Natural killer cell treated with Interleukin-12 subunit alpha and Interleukin-12 subunit beta and Interleukin-15 and Interleukin-18, amount 100 ng/mL, for 72 hours (primary cell): ENCODE measurements at regions not wholly inside any gene's neighbourhood (a gene's known extent, or its start where the extent isn't known, plus 50 kb on each side); places are given as distances from the start of the nearest gene placed in this dataset.

Experiments
- ATAC-seq, 2 donors: fragments of 150-1000 bp; cut with Tn5 transposase in 1 of 2; sonication (Bioruptor Pico), chemical (Tn5 transposase) in 1 of 2; 2 replicates each; pipeline ENCODE4 v1.10.0; 2021
- DNase-seq: peaks from one replicate; pipeline ENCODE4 v3.0.0; 2022; ENCODE audit warnings: low spot score
- H3K27ac Mint-ChIP-seq, 2 donors: 1 replicate in 1 of 2; 2 replicates in 1 of 2; pipeline ENCODE4 v1.8.0; 2022; ENCODE audit warnings: mixed read lengths in 2 of 2, mild to moderate bottlenecking in 1 of 2, moderate library complexity in 1 of 2
- H3K27me3 Mint-ChIP-seq, 2 donors: 1 replicate in 1 of 2; 2 replicates in 1 of 2; pipeline ENCODE4 v1.8.0; 2022; ENCODE audit warnings: mixed read lengths in 2 of 2
- H3K36me3 Mint-ChIP-seq: one replicate; pipeline ENCODE4 v1.8.0; 2022; ENCODE audit warnings: mixed read lengths
- H3K4me1 Mint-ChIP-seq, 2 donors: 1 replicate in 1 of 2; 2 replicates in 1 of 2; pipeline ENCODE4 v1.8.0; 2022; ENCODE audit warnings: low read depth in 2 of 2, mixed read lengths in 2 of 2, mild to moderate bottlenecking in 1 of 2
- H3K4me3 Mint-ChIP-seq: one replicate; pipeline ENCODE4 v1.8.0; 2022; ENCODE audit warnings: mixed read lengths
- H3K9me3 Mint-ChIP-seq: 2 replicates; pipeline ENCODE4 v1.8.0; 2022; ENCODE audit warnings: mixed read lengths

DNA sequence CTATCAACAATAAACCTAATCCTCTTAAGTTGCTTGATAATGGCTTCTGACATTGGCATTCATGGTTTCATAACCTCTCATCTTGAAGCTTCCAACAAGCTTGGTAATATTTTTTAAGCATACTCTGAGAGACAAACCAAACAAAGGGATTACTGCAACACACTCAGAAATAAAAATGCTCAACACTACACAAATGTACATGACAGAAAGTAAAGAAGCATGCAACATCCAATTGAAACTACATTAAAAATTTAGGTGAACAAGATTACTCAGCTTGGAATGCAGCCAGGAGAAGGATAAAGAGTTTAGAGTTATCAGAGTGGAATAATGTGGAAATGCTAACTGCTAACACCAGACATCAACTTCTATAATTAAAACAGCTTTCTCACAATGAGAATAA is 1136.6 kb upstream of the PABPC4L start:
- no peak overlapping the region for H3K27ac Mint-ChIP-seq
- no peaks in the 10 kb centered on the region for H3K36me3 Mint-ChIP-seq
- H3K9me3 Mint-ChIP-seq, result peaks cover 6% of the 10 kb centered on the region
- H3K4me1 Mint-ChIP-seq, result no peaks in the 10 kb centered on the region
- no peak for ATAC-seq
- H3K27me3 Mint-ChIP-seq, result no peaks in the 10 kb centered on the region
- DNase-seq, result no peak
- H3K4me3 Mint-ChIP-seq, result no peak overlapping the region

- Mint-ChIP-seq H3K4me3 (no peak overlapping the region), H3K4me1 (no peaks in the 10 kb centered on the region), H3K9me3 (peaks cover 12% of the 10 kb centered on the region), H3K36me3 (peaks cover 6% of the 10 kb centered on the region), H3K27me3 (no peaks in the 10 kb centered on the region), H3K27ac (no peak overlapping the region)
- ATAC-seq (no peak), DNase-seq (no peak)
These were observed 1123.7 kb upstream of the PABPC4L start for GRCh38 chr4:135325264-135325663.

- H3K4me3 Mint-ChIP-seq, result no peak overlapping the region
- no peaks in the 10 kb centered on the region for H3K4me1 Mint-ChIP-seq
These were observed 1118.1 kb upstream of the PABPC4L start for GRCh38 chr4:135319685-135320084.

GRCh38 chr4:135316266-135316779 is 1114.7 kb upstream of the PABPC4L start:
- Mint-ChIP-seq H3K27ac (no peak overlapping the region), H3K27me3 (no peaks in the 10 kb centered on the region), H3K36me3 (no peaks in the 10 kb centered on the region), H3K4me1 (no peaks in the 10 kb centered on the region), H3K4me3 (no peak overlapping the region), H3K9me3 (peaks cover 10% of the 10 kb centered on the region)
- ATAC-seq (no peak), DNase-seq (no peak)

More at GRCh38 chr4:135319685-135320084, 1118.1 kb upstream of the PABPC4L start:
- ATAC-seq (no peak), DNase-seq (no peak)
- Mint-ChIP-seq H3K36me3 (no peaks in the 10 kb centered on the region), H3K27ac (no peak overlapping the region), H3K9me3 (peaks cover 14% of the 10 kb centered on the region), H3K27me3 (no peaks in the 10 kb centered on the region)

DNA sequence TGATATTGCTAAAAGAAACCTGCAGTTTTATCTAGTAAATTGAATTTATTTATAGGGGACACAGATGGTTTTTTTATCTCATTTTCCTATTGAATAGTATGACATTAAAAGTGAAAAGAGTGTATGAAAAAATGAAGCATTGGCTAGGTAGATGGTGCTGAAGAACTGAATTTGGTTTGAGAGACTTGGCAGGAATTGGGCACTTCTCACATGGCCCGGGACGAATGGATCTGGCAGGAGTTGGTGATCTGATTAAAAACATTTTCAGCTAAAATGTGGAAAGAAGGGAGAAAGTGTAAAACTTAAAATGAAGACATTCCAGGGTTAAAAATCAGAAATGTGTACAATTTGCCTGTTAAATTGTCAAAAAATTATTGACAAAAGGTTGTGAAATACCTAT is 1088.5 kb upstream of the PABPC4L start:
- H3K27ac Mint-ChIP-seq, result no peak overlapping the region
- H3K4me1 Mint-ChIP-seq, result no peaks in the 10 kb centered on the region
- no peaks in the 10 kb centered on the region for H3K36me3 Mint-ChIP-seq
- ATAC-seq (no peak), DNase-seq (no peak)
- H3K9me3 Mint-ChIP-seq, result peaks cover 20% of the 10 kb centered on the region
- no peak overlapping the region for H3K4me3 Mint-ChIP-seq
- no peaks in the 10 kb centered on the region for H3K27me3 Mint-ChIP-seq

DNA sequence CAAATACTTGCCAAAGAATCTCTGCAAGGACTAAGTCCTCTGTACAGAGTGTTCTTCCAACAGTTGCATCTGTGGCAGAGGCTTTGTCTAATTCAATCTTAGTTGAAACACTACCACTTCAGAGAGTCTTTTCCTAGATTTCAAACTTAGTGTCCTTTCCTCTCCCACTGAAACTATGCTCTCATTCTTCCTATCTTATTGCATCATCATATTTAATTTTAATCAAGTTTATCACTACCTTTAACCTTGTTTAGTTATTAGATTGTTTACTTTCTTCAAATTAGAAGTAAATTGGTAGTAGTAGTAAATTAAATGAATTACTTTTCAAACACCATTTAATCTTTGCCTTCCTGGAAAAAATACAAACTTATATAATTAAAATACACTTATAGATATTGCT is 1082.3 kb upstream of the PABPC4L start:
- ATAC-seq (no peak), DNase-seq (no peak)
- no peak overlapping the region for H3K4me3 Mint-ChIP-seq
- no peaks in the 10 kb centered on the region for H3K27me3 Mint-ChIP-seq
- H3K4me1 Mint-ChIP-seq, result no peaks in the 10 kb centered on the region
- H3K27ac Mint-ChIP-seq, result no peak overlapping the region
- H3K36me3 Mint-ChIP-seq, result no peaks in the 10 kb centered on the region
- peaks cover 8% of the 10 kb centered on the region for H3K9me3 Mint-ChIP-seq

GRCh38 chr4:135282676-135283075 is 1081.1 kb upstream of the PABPC4L start:
- H3K27me3 Mint-ChIP-seq, result no peaks in the 10 kb centered on the region
- peaks cover 16% of the 10 kb centered on the region for H3K9me3 Mint-ChIP-seq
- no peak overlapping the region for H3K27ac Mint-ChIP-seq
- no peaks in the 10 kb centered on the region for H3K4me1 Mint-ChIP-seq
- DNase-seq (no peak), ATAC-seq (no peak)
- no peaks in the 10 kb centered on the region for H3K36me3 Mint-ChIP-seq
- no peak overlapping the region for H3K4me3 Mint-ChIP-seq

DNA sequence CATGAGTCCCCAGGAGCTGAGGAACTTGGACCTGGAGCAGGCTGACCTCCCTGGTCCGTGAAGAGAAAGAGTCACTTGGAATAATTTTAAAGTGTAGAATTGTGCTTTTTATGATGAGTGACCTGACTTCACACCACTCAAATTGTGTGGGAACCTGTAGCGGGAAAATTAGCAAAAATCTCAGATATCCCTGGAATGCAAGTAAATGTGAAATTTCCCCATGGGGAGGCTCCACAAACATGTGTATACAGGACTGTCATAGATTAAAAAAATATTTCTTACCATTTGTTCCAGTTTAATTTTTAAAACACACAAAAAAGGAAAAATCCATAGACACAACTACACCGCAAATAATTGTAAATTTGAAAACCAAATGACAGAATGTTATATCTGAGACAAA is 1079.6 kb upstream of the PABPC4L start:
- peaks cover 17% of the 10 kb centered on the region for H3K9me3 Mint-ChIP-seq
- no peaks in the 10 kb centered on the region for H3K36me3 Mint-ChIP-seq
- H3K4me3 Mint-ChIP-seq, result no peak overlapping the region
- H3K27ac Mint-ChIP-seq, result no peak overlapping the region
- DNase-seq, result no peak
- H3K27me3 Mint-ChIP-seq, result no peaks in the 10 kb centered on the region
- ATAC-seq, result no peak
- no peaks in the 10 kb centered on the region for H3K4me1 Mint-ChIP-seq

DNA sequence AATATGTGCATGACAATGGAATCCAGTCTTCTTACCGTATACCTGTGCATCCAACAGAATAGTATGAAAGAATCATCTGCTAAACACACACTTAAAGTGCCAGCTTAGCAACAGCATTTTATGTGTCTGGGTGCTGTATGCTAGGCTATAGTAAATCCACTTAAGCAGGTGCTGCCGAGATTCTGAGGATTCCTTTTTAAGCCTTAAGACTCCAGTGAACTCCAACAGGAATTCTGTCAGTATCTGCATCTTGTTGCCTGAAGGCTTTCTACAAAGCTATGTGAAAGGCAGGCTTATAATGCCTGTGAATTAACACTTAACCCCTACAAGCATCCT is 1076.4 kb upstream of the PABPC4L start:
- DNase-seq (no peak), ATAC-seq (no peak)
- H3K4me3 Mint-ChIP-seq, result no peak overlapping the region
- H3K36me3 Mint-ChIP-seq, result no peaks in the 10 kb centered on the region
- no peaks in the 10 kb centered on the region for H3K27me3 Mint-ChIP-seq
- no peaks in the 10 kb centered on the region for H3K4me1 Mint-ChIP-seq
- H3K27ac Mint-ChIP-seq, result no peak overlapping the region
- H3K9me3 Mint-ChIP-seq, result peaks cover 9% of the 10 kb centered on the region

GRCh38 chr4:135277068-135277979 is 1075.7 kb upstream of the PABPC4L start:
- no peak for ATAC-seq
- H3K27ac Mint-ChIP-seq, result no peak overlapping the region
- H3K36me3 Mint-ChIP-seq, result no peaks in the 10 kb centered on the region
- no peak overlapping the region for H3K4me3 Mint-ChIP-seq
- no peak for DNase-seq
- H3K9me3 Mint-ChIP-seq, result peaks cover 9% of the 10 kb centered on the region
- no peaks in the 10 kb centered on the region for H3K27me3 Mint-ChIP-seq
- no peaks in the 10 kb centered on the region for H3K4me1 Mint-ChIP-seq

- H3K4me3 Mint-ChIP-seq, result no peak overlapping the region
- no peaks in the 10 kb centered on the region for H3K27me3 Mint-ChIP-seq
- no peak overlapping the region for H3K27ac Mint-ChIP-seq
- ATAC-seq (no peak), DNase-seq (no peak)
- H3K4me1 Mint-ChIP-seq, result no peaks in the 10 kb centered on the region
- H3K36me3 Mint-ChIP-seq, result no peaks in the 10 kb centered on the region
- H3K9me3 Mint-ChIP-seq, result peaks cover 9% of the 10 kb centered on the region
These were observed 1072.8 kb upstream of the PABPC4L start for GRCh38 chr4:135274416-135274815.

- Mint-ChIP-seq H3K9me3 (peaks cover 7% of the 10 kb centered on the region), H3K4me1 (no peaks in the 10 kb centered on the region), H3K4me3 (no peak overlapping the region), H3K27me3 (no peaks in the 10 kb centered on the region), H3K27ac (no peak overlapping the region), H3K36me3 (no peaks in the 10 kb centered on the region)
- no peak for DNase-seq
- ATAC-seq, result no peak
These were observed 1067.7 kb upstream of the PABPC4L start for GRCh38 chr4:135269125-135269890.

GRCh38 chr4:135268369-135268768 is 1066.8 kb upstream of the PABPC4L start:
- no peaks in the 10 kb centered on the region for H3K27me3 Mint-ChIP-seq
- H3K36me3 Mint-ChIP-seq, result no peaks in the 10 kb centered on the region
- H3K9me3 Mint-ChIP-seq, result peaks cover 7% of the 10 kb centered on the region
- DNase-seq (no peak), ATAC-seq (no peak)
- no peak overlapping the region for H3K4me3 Mint-ChIP-seq
- no peak overlapping the region for H3K27ac Mint-ChIP-seq
- no peaks in the 10 kb centered on the region for H3K4me1 Mint-ChIP-seq

- Mint-ChIP-seq H3K27ac (no peak overlapping the region), H3K4me1 (no peaks in the 10 kb centered on the region), H3K27me3 (no peaks in the 10 kb centered on the region), H3K9me3 (peaks cover 12% of the 10 kb centered on the region), H3K4me3 (no peak overlapping the region), H3K36me3 (no peaks in the 10 kb centered on the region)
- DNase-seq (no peak), ATAC-seq (no peak)
These were observed 1065.7 kb upstream of the PABPC4L start for GRCh38 chr4:135267148-135267865.
